ENCODE measurements at regions not wholly inside any gene's neighbourhood (a gene's known extent, or its start where the extent isn't known, plus 50 kb on each side); places are given as distances from the start of the nearest gene placed in this dataset.
A peak's percentile ranks its signal among the peaks of the same experiment; 100 is the strongest.

GRCh38 chr2:51706220-51706619 lies 674.3 kb upstream of the NRXN1 start:
- Histone ChIP-seq H3K4me3 (no peak overlapping the region), H3K36me3 (no peaks in the 10 kb centered on the region), H3K9me3 (no peaks in the 10 kb centered on the region), H3K4me1 (no peaks in the 10 kb centered on the region), H3K27ac (no peak overlapping the region), H3K27me3 (no peaks in the 10 kb centered on the region)
- TF ChIP-seq CTCF (IDR thresholded peaks at IDR 0.05), result no peak
- TF ChIP-seq POLR2AphosphoS5 (IDR thresholded peaks at IDR 0.05), result no peak
- no peak for TF ChIP-seq POLR2A (IDR thresholded peaks at IDR 0.05)
- no peak for TF ChIP-seq EP300 (IDR thresholded peaks at IDR 0.05; ENCODE audit: low read depth)
- intact Hi-C loops (cut with DNase I; ENCODE audit: low total_unique reads), result no loop called here
- no peak for DNase-seq
- in situ Hi-C loops (cut with MboI; ENCODE audit: low pct_ligation_motif_present in 1 of 4, low pct_unique_long_range_greater_than_20kb in 1 of 4, low sequenced_read_pairs in 3 of 4), result no loop called here
- WGBS, 2 donors (ENCODE audit: low coverage in 1 of 2), result 66 to 100% methylated on average over 1 to 3 of the region's 3 CpGs

- in situ Hi-C loops (cut with MboI; ENCODE audit: low pct_ligation_motif_present in 1 of 4, low pct_unique_long_range_greater_than_20kb in 1 of 4, low sequenced_read_pairs in 3 of 4), result no loop called here
Measured at GRCh38 chr2:51705417-51705816, 673.5 kb upstream of the NRXN1 start.

GRCh38 chr2:51698021-51698420 lies 666.1 kb upstream of the NRXN1 start:
- no peak for TF ChIP-seq EP300 (IDR thresholded peaks at IDR 0.05; ENCODE audit: low read depth)
- 40 to 45% methylated on average over 1 to 3 of the region's 3 CpGs for WGBS, 2 donors (ENCODE audit: low coverage in 1 of 2)
- Histone ChIP-seq H3K4me1 (peaks cover 0 to 18% (median 6%) of the 10 kb centered on the region in 4 donors), H3K9me3 (no peaks in the 10 kb centered on the region), H3K27me3 (no peaks in the 10 kb centered on the region), H3K4me3 (no peak overlapping the region), H3K36me3 (no peaks in the 10 kb centered on the region), H3K27ac (peak overlapping the region in 2 of 4 donors; percentile 34 to 40)
- in situ Hi-C loops (cut with MboI; ENCODE audit: low pct_ligation_motif_present in 1 of 4, low pct_unique_long_range_greater_than_20kb in 1 of 4, low sequenced_read_pairs in 3 of 4), result no loop called here
- intact Hi-C loops (cut with DNase I; ENCODE audit: low total_unique reads), result no loop called here
- peak; percentile 12 for DNase-seq

More at GRCh38 chr2:51705417-51705816, 673.5 kb upstream of the NRXN1 start:
- Histone ChIP-seq H3K27me3 (no peaks in the 10 kb centered on the region), H3K9me3 (no peaks in the 10 kb centered on the region), H3K4me1 (no peaks in the 10 kb centered on the region), H3K27ac (no peak overlapping the region), H3K36me3 (no peaks in the 10 kb centered on the region), H3K4me3 (no peak overlapping the region)
- 89 to 100% methylated on average over 1 of the region's 1 CpG for WGBS, 2 donors (ENCODE audit: low coverage in 1 of 2)
- TF ChIP-seq POLR2AphosphoS5 (IDR thresholded peaks at IDR 0.05), result no peak
- TF ChIP-seq CTCF (IDR thresholded peaks at IDR 0.05), result no peak
- TF ChIP-seq EP300 (IDR thresholded peaks at IDR 0.05; ENCODE audit: low read depth), result no peak
- no peak for TF ChIP-seq POLR2A (IDR thresholded peaks at IDR 0.05)
- DNase-seq, result no peak
- intact Hi-C loops (cut with DNase I; ENCODE audit: low total_unique reads), result no loop called here

- no peak for DNase-seq
- Histone ChIP-seq H3K4me1 (peaks cover 0 to 18% (median 6%) of the 10 kb centered on the region in 4 donors), H3K27ac (peak overlapping the region in 1 of 4 donors; percentile 37), H3K4me3 (no peak overlapping the region), H3K36me3 (no peaks in the 10 kb centered on the region), H3K9me3 (no peaks in the 10 kb centered on the region), H3K27me3 (no peaks in the 10 kb centered on the region)
- intact Hi-C loops (cut with DNase I; ENCODE audit: low total_unique reads) (no loop called here), in situ Hi-C loops (cut with MboI; ENCODE audit: low pct_ligation_motif_present in 1 of 4, low pct_unique_long_range_greater_than_20kb in 1 of 4, low sequenced_read_pairs in 3 of 4) (no loop called here)
- TF ChIP-seq CTCF (IDR thresholded peaks at IDR 0.05), result no peak
- no peak for TF ChIP-seq EP300 (IDR thresholded peaks at IDR 0.05; ENCODE audit: low read depth)
- no peak for TF ChIP-seq POLR2A (IDR thresholded peaks at IDR 0.05)
- no peak for TF ChIP-seq POLR2AphosphoS5 (IDR thresholded peaks at IDR 0.05)
- WGBS, 2 donors (ENCODE audit: low coverage in 1 of 2), result 46 to 55% methylated on average over 5 of the region's 5 CpGs
Measured at GRCh38 chr2:51697095-51697494, 665.2 kb upstream of the NRXN1 start.

- intact Hi-C loops (cut with DNase I; ENCODE audit: low total_unique reads), result loop anchor here (2.0 kb wide), 1 partner anchor 25 kb away; no protein-coding TSS in a partner anchor
- H3K4me1 ChIP-seq, result peaks cover 0 to 18% (median 6%) of the 10 kb centered on the region in 4 donors
- WGBS, 2 donors (ENCODE audit: low coverage in 1 of 2), result 83 to 100% methylated on average over 1 of the region's 1 CpG
- TF ChIP-seq POLR2AphosphoS5 (IDR thresholded peaks at IDR 0.05) (no peak), CTCF (IDR thresholded peaks at IDR 0.05) (no peak), POLR2A (IDR thresholded peaks at IDR 0.05) (no peak), EP300 (IDR thresholded peaks at IDR 0.05; ENCODE audit: low read depth) (no peak)
- in situ Hi-C loops (cut with MboI; ENCODE audit: low pct_ligation_motif_present in 1 of 4, low pct_unique_long_range_greater_than_20kb in 1 of 4, low sequenced_read_pairs in 3 of 4), result no loop called here
- H3K4me3 ChIP-seq, result no peak overlapping the region
- no peak overlapping the region for H3K27ac ChIP-seq
- no peak for DNase-seq
- no peaks in the 10 kb centered on the region for H3K36me3 ChIP-seq
- no peaks in the 10 kb centered on the region for H3K27me3 ChIP-seq
- H3K9me3 ChIP-seq, result no peaks in the 10 kb centered on the region
Measured at GRCh38 chr2:51695531-51695930, 663.6 kb upstream of the NRXN1 start.

Data from transverse colon (tissue), 4 donors.